Right renal cortex interstitium (tissue), 3 donors: ENCODE measurements at regions not wholly inside any gene's neighbourhood (a gene's known extent, or its start where the extent isn't known, plus 50 kb on each side); places are given as distances from the start of the nearest gene placed in this dataset.

Source experiments
- DNase-seq, 3 donors: peaks; one replicate each; pipeline ENCODE4 v3.0.0-alpha.2; 2013; ENCODE audit warnings: low read depth in 3 of 3, low spot score in 2 of 3

DNA sequence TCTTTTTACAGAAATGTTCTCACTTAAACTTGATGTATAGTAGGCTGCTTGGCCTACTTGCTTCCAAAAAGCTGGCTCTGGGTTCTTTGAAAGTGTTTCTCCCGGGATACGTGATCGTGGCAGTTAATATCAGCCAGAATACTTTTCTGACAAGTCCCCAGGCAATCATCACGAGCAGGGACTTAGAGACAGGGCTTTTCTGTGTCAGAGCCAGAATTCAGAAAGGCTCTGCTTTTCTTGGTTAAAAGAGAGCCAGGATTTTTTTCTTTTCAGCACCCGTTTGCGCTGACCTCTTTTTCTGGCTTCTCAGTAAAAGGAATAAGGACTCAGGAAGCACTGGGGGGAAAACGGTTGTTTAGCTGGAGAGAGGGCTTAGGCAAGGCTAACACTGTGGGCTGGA is 57.8 kb upstream of the ARHGAP5 start:
- DNase-seq, result no peak

DNA sequence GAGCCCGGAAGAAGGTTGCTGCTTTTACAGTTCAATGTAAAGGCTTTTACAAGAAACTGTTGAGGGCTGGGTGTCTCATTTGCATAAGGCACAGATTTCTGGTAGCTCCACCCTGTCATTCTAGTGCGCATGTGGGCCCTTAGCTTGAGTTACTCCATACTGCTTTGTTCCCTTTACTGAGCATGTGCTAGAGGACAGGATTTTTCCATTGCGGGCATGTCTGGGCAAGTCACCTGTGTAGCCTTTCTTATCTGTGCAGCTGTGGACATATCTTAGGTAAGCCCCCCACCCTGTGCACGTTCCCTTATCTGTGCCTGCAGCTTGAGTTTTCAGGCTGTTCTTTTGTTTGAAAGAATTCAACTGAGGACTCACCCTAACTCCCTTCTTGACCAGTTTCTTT is 56.2 kb upstream of the ARHGAP5 start:
- no peak for DNase-seq

DNA sequence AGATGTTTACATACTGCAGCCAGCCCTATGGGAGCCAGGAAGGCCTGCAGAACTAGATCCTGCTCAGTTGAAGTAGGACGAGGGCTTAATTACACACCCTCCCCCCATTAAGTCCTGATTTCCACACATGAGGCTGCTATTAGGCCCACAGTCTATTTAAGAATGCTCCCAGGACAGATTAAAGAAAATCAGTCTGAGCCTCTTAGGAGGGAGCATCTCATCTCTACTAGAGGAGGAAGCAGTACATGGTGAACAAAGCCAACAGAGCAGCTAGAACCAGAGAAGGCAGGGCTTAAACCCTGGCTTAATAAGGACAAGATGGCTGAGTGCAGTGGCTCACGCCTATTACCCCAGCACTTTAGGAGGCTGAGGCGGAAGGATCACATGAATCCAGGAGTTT is 55.8 kb upstream of the ARHGAP5 start:
- DNase-seq, result no peak

DNA sequence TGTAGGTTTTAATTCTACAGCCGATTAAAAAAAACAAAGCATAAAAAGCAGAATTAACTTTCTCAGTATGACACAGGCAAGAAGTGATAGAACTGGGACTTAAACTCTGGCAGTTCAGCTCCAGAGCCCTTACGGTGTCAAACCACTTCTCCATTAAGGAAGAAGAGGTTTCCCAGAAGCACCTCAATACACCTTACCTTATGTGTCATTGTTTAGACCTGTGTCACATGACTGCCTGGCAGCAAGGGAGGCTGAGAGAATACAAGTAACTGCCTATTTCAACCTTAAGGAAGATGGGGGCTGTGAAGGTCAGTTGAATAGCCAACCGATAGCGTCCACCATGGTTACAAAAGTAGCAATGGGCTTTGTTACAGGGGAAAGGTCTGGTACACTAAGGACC is 54.6 kb upstream of the ARHGAP5 start:
- DNase-seq, result no peak

- DNase-seq, result no peak
Measured at GRCh38 chr14:32022938-32023466, 54.1 kb upstream of the ARHGAP5 start.

DNA sequence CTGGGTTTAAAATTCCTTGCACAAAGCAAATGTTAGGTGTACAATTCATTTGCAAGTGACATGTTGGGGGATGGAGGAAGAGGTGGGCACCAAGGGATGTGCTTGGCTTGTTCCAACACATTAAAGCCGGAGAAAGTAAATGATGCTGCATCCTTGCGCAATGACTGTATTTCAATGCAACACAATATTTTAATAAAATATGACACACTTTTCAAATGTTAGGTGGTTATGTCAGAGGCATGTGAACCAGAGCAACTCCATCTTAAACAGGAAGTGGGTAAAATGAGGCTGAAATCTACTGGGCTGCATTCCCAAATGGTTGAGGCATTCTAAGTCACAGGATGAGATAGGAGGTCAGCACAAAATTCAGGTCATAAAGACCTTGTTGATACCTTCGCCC is 53.6 kb upstream of the ARHGAP5 start:
- DNase-seq, result no peak

DNA sequence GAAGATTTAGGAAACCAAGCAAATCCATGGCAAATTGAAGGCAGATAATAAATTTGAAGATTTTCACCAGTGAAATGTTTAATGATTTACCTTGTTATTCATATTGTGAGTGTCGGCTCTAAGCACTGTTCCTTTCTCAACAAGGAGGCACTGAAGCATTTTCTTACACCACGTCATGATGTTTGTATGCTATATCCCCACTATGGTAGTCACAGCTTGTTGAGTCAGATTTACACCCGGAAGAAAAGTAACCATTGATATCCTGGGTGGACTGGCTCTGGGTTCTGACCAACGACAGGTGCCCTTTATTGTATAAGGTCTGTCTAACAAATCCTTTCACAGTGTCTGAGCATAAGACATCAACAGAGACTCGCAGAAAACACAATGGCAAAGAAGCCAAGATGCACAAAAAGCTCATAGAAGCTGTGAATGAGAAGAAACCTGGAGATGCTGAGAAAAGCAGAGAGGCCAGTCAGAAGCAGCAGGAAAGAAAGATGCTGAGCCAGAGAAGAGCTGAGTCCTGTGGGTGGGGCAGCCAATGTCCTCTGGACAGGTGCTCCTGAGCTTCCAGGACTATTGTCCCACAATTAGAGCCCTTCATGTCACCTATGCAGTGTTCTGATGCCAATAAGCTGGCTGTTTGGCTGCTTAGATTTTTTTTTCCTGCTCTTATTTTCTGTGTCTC is 49.7 kb upstream of the ARHGAP5 start:
- no peak for DNase-seq
